Suprapubic skin (tissue), 4 donors: ENCODE measurements at regions not wholly inside any gene's neighbourhood (a gene's known extent, or its start where the extent isn't known, plus 50 kb on each side); places are given as distances from the start of the nearest gene placed in this dataset.
"Not testable (repeated sequence)": the region's sequence is repeated elsewhere in the genome, so short reads cannot be mapped to it uniquely, and the experiment has no call there.

ENCODE experiments used
- DNase-seq, 2 donors: peaks; one replicate each; pipeline ENCODE4 v3.0.0-alpha.2; 2019; ENCODE audit warnings: low spot score in 2 of 2
- H3K27ac ChIP-seq: fragments of 200-600 bp; sonication (generic); one replicate; pipeline ENCODE4 v1.5.1; 2019
- H3K27me3 ChIP-seq: fragments of 200-600 bp; sonication (generic); one replicate; pipeline ENCODE4 v1.5.1; 2019
- H3K36me3 ChIP-seq: fragments of 200-600 bp; sonication (generic); one replicate; pipeline ENCODE4 v1.5.1; 2019
- H3K4me1 ChIP-seq: fragments of 200-600 bp; sonication (generic); one replicate; pipeline ENCODE4 v1.5.1; 2019
- H3K4me3 ChIP-seq: fragments of 200-600 bp; sonication (generic); one replicate; pipeline ENCODE4 v1.5.1; 2019; ENCODE audit warnings: mild to moderate bottlenecking
- H3K9me3 ChIP-seq: fragments of 200-600 bp; sonication (generic); one replicate; pipeline ENCODE4 v1.5.1; 2019
- EP300 ChIP-seq: sonication (generic); formaldehyde crosslinking; IDR thresholded peaks from one replicate; pipeline ENCODE4 v1.6.1; 2017; ENCODE audit warnings: antibody characterized with exemption
- POLR2A ChIP-seq, 2 donors: fragments of 450-650 bp; IDR thresholded peaks; one replicate each; pipeline ENCODE4 v1.6.1; 2017; ENCODE audit warnings: antibody characterized with exemption in 2 of 2, mild to moderate bottlenecking in 2 of 2, moderate library complexity in 2 of 2
- POLR2AphosphoS5 ChIP-seq, 3 donors: sonication (generic); formaldehyde crosslinking; IDR thresholded peaks; one replicate each; pipeline ENCODE4 v1.6.1; 2017; ENCODE audit warnings: antibody characterized with exemption in 3 of 3
- whole genome bisulfite sequencing: methylation state at CpG from one replicate; pipeline ENCODE4 v1.1.5; 2018; 5-methylcytosine and 5-hydroxymethylcytosine counted together
- TF ChIP-seq, protein P1 (sequence below), 2 donors: fragments of 200-600 bp in 1 of 2; fragments of 450-650 bp in 1 of 2; sonication (generic) in 1 of 2; IDR thresholded peaks; one replicate each; pipeline ENCODE4 v1.5.1; 2016 to 2019; ENCODE audit warnings: antibody characterized with exemption in 2 of 2, mild to moderate bottlenecking in 1 of 2, moderate library complexity in 1 of 2

DNA sequence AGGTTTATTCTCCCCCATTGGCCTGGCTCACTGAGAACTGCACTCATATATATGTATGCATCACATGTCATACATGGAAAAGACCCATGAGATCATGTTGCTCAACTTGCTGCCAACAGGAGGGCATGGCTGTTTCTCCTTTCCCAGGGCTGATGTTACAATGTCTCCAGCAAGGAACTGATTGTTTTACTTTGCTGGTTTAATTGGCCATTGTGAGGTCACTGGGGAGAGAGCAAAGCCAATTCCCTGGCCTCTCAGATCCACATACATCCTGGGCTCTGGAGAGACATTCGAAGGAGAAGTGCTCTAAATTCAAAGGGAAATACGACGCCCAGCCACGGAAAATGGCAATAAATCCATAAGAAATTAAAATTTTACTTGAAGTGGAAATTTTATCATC lies 287.8 kb downstream of the WDR11 start:
- TF ChIP-seq, protein P1, sequence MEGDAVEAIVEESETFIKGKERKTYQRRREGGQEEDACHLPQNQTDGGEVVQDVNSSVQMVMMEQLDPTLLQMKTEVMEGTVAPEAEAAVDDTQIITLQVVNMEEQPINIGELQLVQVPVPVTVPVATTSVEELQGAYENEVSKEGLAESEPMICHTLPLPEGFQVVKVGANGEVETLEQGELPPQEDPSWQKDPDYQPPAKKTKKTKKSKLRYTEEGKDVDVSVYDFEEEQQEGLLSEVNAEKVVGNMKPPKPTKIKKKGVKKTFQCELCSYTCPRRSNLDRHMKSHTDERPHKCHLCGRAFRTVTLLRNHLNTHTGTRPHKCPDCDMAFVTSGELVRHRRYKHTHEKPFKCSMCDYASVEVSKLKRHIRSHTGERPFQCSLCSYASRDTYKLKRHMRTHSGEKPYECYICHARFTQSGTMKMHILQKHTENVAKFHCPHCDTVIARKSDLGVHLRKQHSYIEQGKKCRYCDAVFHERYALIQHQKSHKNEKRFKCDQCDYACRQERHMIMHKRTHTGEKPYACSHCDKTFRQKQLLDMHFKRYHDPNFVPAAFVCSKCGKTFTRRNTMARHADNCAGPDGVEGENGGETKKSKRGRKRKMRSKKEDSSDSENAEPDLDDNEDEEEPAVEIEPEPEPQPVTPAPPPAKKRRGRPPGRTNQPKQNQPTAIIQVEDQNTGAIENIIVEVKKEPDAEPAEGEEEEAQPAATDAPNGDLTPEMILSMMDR (IDR thresholded peaks at IDR 0.05): no peak
- TF ChIP-seq POLR2A (IDR thresholded peaks at IDR 0.05): no peak
- no peak for TF ChIP-seq EP300
- no peak for TF ChIP-seq POLR2AphosphoS5 (IDR thresholded peaks at IDR 0.05)
- Histone ChIP-seq H3K27ac (no peak overlapping the region), H3K4me3 (no peak overlapping the region), H3K36me3 (no peaks in the 10 kb centered on the region), H3K9me3 (no peaks in the 10 kb centered on the region), H3K4me1 (peaks cover 16% of the 10 kb centered on the region), H3K27me3 (no peaks in the 10 kb centered on the region)
- WGBS: 90% methylated on average over 4 of the region's 4 CpGs
- no peak for DNase-seq

DNA sequence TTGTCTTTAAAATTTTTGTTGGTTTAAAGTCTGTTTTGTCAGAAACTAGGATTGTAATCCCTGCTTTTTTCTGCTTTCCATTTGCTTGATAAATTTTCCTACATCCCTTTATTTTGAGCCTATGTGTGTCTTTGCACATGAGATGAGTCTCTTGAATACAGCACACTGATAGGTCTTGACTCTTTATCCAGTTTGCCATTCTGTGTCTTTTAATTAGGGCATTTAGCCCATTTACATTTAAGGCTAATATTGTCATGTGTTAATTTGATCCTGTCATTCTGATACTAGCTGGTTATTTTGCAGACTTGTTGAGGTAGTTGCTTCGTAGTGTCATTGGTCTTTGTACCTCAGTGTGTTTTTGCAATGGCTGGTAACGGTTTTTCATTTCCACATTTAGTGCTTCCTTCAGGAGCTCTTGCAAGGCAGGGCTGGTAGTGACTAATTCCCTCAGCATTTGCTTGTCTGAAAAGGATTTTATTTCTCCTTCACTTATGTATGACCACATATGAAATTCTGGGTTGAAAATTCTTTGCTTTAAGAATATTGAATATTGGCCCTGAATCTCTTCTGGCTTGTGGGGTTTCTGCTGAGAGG lies 294.7 kb downstream of the WDR11 start:
- not testable (repeated sequence) for DNase-seq, H3K27me3 ChIP-seq, H3K4me1 ChIP-seq, H3K27ac ChIP-seq, H3K36me3 ChIP-seq, H3K9me3 ChIP-seq, H3K4me3 ChIP-seq
- WGBS: 36% methylated on average over 2 of the region's 2 CpGs

DNA sequence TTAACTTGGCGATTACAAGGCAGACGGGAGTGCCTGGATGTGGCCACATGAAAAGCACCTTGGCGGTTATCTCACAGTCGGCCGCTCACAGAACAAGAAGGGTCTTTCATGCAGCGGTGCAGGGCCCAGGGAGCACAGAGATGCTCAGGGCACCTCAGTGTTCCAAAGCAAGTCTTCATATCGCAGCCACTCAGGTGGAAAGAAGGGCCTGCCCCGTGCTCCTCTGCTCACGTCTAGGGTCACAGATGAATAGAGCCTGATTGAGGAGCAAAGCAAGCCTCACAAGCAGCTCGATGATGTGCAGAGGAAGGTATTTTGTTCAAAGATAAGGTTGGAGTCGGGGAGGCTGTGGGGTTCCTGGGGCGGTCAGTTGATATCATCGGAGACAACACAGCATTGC lies 297.8 kb downstream of the WDR11 start:
- H3K4me3 ChIP-seq: no peak overlapping the region
- no peak for DNase-seq
- WGBS: 93% methylated on average over 13 of the region's 13 CpGs

DNA sequence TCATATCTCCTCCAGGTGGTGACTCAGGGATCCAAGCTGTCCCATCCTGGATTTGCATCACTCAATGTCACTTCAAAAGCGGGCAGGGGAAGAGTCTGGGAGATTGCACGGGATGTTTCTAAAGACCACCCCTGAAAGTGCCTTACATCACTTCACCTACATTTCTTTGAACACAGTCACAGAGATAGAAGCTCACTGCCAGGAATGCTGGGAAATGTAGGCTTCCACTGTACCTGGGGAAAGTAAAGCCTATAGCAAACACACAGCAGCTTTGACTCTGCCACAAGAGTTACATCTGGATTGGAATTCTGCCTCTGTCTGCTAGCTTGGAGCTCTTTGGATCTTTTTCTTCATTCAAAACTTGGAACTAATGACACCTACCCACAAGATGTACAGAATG lies 300.9 kb downstream of the WDR11 start:
- H3K9me3 ChIP-seq: no peaks in the 10 kb centered on the region
- DNase-seq: no peak
- H3K27me3 ChIP-seq: no peaks in the 10 kb centered on the region
- TF ChIP-seq, protein P1 (IDR thresholded peaks at IDR 0.05): no peak
- TF ChIP-seq POLR2A (IDR thresholded peaks at IDR 0.05): no peak
- TF ChIP-seq EP300: no peak
- no peak for TF ChIP-seq POLR2AphosphoS5 (IDR thresholded peaks at IDR 0.05)
- WGBS: 86% methylated on average over 2 of the region's 2 CpGs
- no peak overlapping the region for H3K27ac ChIP-seq
- no peaks in the 10 kb centered on the region for H3K36me3 ChIP-seq
- H3K4me3 ChIP-seq: no peak overlapping the region
- H3K4me1 ChIP-seq: peaks cover 16% of the 10 kb centered on the region

More for the DNA sequence above, 297.8 kb downstream of the WDR11 start:
- Histone ChIP-seq H3K9me3 (no peaks in the 10 kb centered on the region), H3K27ac (no peak overlapping the region), H3K36me3 (no peaks in the 10 kb centered on the region), H3K4me1 (peaks cover 8% of the 10 kb centered on the region), H3K27me3 (no peaks in the 10 kb centered on the region)
- TF ChIP-seq, protein P1 (IDR thresholded peaks at IDR 0.05): no peak
- no peak for TF ChIP-seq POLR2A (IDR thresholded peaks at IDR 0.05)
- no peak for TF ChIP-seq EP300
- TF ChIP-seq POLR2AphosphoS5 (IDR thresholded peaks at IDR 0.05): no peak

DNA sequence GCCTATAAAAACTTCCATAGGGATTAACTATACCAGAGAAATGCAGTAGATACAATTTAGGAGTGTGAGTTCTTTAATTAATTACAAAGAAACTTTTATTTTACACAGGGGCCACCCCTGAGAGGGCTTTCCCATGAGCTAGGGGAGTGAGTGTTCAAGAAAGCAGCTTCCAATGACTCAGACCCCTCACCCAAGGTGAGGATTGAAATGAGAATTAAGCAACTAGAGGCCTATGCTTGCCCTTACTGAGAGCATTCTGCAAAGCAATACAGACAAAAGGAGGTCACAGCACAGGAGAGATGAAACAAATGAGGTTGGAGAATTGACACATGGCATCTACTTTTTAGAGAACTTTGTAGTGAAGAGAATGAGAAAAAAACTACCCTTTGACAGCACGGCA lies 301.8 kb downstream of the WDR11 start:
- no peaks in the 10 kb centered on the region for H3K9me3 ChIP-seq
- DNase-seq: no peak
- WGBS: 91% methylated on average over 1 of the region's 1 CpG
- TF ChIP-seq, protein P1 (IDR thresholded peaks at IDR 0.05): no peak
- no peak for TF ChIP-seq POLR2AphosphoS5 (IDR thresholded peaks at IDR 0.05)
- TF ChIP-seq POLR2A (IDR thresholded peaks at IDR 0.05): no peak
- TF ChIP-seq EP300: no peak
- H3K27me3 ChIP-seq: no peaks in the 10 kb centered on the region
- H3K36me3 ChIP-seq: no peaks in the 10 kb centered on the region
- no peak overlapping the region for H3K27ac ChIP-seq
- H3K4me1 ChIP-seq: peaks cover 11% of the 10 kb centered on the region
- H3K4me3 ChIP-seq: no peak overlapping the region

DNA sequence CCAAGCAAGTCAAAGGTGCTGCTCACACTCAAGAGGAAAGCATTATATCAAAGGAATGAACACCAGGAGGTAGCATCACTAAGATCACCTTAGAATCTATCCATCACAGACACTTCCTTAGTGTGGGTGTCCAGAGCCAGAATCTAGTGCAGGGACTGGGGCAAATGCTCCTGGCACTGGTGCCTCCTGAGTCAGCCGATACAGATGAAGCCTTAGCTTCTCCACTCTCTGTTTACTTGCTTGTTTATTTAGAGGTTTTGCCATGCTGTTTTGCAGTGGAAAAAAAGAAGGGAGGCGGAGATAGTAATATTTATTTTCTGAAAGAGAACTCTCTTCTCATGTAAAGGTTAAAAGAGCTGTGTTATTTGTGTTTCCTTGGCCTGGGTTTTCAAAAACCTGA lies 303.1 kb downstream of the WDR11 start:
- H3K4me1 ChIP-seq: peaks cover 11% of the 10 kb centered on the region
- no peak overlapping the region for H3K4me3 ChIP-seq
- 77% methylated on average over 2 of the region's 2 CpGs for WGBS
- no peaks in the 10 kb centered on the region for H3K27me3 ChIP-seq
- H3K27ac ChIP-seq: peak overlapping the region; percentile 75
- H3K36me3 ChIP-seq: no peaks in the 10 kb centered on the region
- no peak for TF ChIP-seq EP300
- TF ChIP-seq POLR2AphosphoS5 (IDR thresholded peaks at IDR 0.05): no peak
- TF ChIP-seq, protein P1 (IDR thresholded peaks at IDR 0.05): no peak
- TF ChIP-seq POLR2A (IDR thresholded peaks at IDR 0.05): no peak
- no peaks in the 10 kb centered on the region for H3K9me3 ChIP-seq
- no peak for DNase-seq
